Muscle of leg (tissue), 3 donors: ENCODE measurements at regions not wholly inside any gene's neighbourhood (a gene's known extent, or its start where the extent isn't known, plus 50 kb on each side); places are given as distances from the start of the nearest gene placed in this dataset.

Source experiments
- DNase-seq: peaks from one replicate; pipeline ENCODE4 v3.0.0; 2013
- H3K27ac ChIP-seq: one replicate; pipeline ENCODE4 v1.5.1; 2013; ENCODE audit warnings: mild to moderate bottlenecking, low read length, control low read depth
- H3K27me3 ChIP-seq: one replicate; pipeline ENCODE4 v1.6.1; 2013; ENCODE audit warnings: low read length; ENCODE audit not compliant: control insufficient read depth, insufficient read depth
- H3K36me3 ChIP-seq: one replicate; pipeline ENCODE4 v1.6.1; 2013; ENCODE audit warnings: low read length; ENCODE audit not compliant: control insufficient read depth, insufficient read depth
- H3K4me1 ChIP-seq: one replicate; pipeline ENCODE4 v1.6.1; 2013; ENCODE audit warnings: low read length; ENCODE audit not compliant: control insufficient read depth, insufficient read depth
- H3K4me3 ChIP-seq: one replicate; pipeline ENCODE4 v1.5.1; 2013; ENCODE audit warnings: low read length, control low read depth
- H3K9me3 ChIP-seq: replicated peaks from 2 replicates; pipeline ENCODE4 v1.6.1; 2013; ENCODE audit warnings: low read depth, low read length; ENCODE audit not compliant: control insufficient read depth
- WGBS: methylation state at CpG from one replicate; pipeline ENCODE4 v1.1.5; 2013; ENCODE audit warnings: missing lambda C conversion rate; ENCODE audit not compliant: insufficient coverage; 5-methylcytosine and 5-hydroxymethylcytosine counted together

DNA sequence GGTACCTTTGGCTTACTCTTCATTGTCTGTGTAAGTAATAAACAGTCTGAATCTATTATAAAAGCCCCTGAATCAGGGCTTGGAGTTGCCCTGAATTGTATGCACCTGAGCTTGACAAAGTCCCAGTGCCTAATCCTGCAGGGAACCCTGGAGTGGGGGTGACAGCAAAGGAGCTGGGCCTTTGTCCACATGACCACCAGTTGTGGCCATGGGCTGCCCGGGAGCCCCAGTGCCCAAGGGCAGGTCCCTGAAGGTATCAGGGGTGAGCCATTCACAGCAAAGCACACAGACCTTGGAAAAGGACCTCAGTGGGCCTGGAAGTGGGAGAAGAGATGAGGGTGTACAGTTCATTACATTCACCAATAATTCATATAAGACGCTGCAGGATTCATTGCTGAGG, 94.2 kb downstream of the BANF2 start:
- Histone ChIP-seq H3K27me3 (no peaks in the 10 kb centered on the region), H3K27ac (no peak overlapping the region), H3K4me1 (peaks cover 16% of the 10 kb centered on the region), H3K4me3 (no peak overlapping the region), H3K36me3 (no peaks in the 10 kb centered on the region), H3K9me3 (no peaks in the 10 kb centered on the region)
- no CpG with 5 or more reads among the region's 2 CpGs for WGBS
- DNase-seq: no peak

GRCh38 chr20:17790296-17790695, 90.5 kb downstream of the BANF2 start:
- WGBS: 60% methylated on average over 1 of the region's 4 CpGs
- DNase-seq: peak; percentile 60

GRCh38 chr20:17787816-17788215, 88.0 kb downstream of the BANF2 start:
- no CpG with 5 or more reads among the region's 1 CpG for WGBS
- H3K4me1 ChIP-seq: peaks cover 15% of the 10 kb centered on the region
- H3K27me3 ChIP-seq: no peaks in the 10 kb centered on the region
- no peak overlapping the region for H3K27ac ChIP-seq
- no peaks in the 10 kb centered on the region for H3K36me3 ChIP-seq
- DNase-seq: no peak
- H3K4me3 ChIP-seq: no peak overlapping the region
- H3K9me3 ChIP-seq: no peaks in the 10 kb centered on the region

More at GRCh38 chr20:17790296-17790695, 90.5 kb downstream of the BANF2 start:
- H3K27me3 ChIP-seq: no peaks in the 10 kb centered on the region
- no peak overlapping the region for H3K27ac ChIP-seq
- no peaks in the 10 kb centered on the region for H3K9me3 ChIP-seq
- no peak overlapping the region for H3K4me3 ChIP-seq
- no peaks in the 10 kb centered on the region for H3K36me3 ChIP-seq
- H3K4me1 ChIP-seq: peaks cover 19% of the 10 kb centered on the region

DNA sequence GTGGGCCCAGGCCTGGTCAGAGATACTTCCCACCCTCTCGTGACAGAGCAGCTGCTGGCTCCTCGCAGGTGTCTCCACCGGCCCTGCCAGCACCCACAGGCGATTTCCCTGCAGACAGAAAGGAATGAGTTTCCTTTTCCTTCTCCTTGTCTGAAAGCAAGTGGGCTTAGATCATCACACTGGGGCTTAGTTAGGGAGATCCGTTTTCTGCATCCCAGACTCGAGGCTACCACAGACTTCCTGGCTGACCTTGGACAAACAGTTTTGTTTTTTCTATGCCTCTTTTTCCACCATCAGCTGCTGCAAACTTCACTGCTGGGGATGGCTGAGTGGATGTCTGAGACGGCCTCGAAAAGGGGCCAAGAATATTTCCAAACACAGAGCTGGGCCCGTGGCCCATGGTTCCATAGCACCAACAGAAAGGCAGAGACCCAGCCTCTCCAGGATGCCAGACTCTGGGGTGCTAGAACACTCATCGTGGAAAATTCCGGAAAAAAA, 86.5 kb downstream of the BANF2 start:
- Histone ChIP-seq H3K27me3 (no peaks in the 10 kb centered on the region), H3K9me3 (no peaks in the 10 kb centered on the region), H3K4me3 (no peak overlapping the region), H3K27ac (peak overlapping the region; percentile 89), H3K36me3 (no peaks in the 10 kb centered on the region), H3K4me1 (peaks cover 15% of the 10 kb centered on the region)
- WGBS: 8% methylated on average over 6 of the region's 11 CpGs
- peak; percentile 94 for DNase-seq
